WTC11 (cell line): ENCODE measurements at regions not wholly inside any gene's neighbourhood (a gene's known extent, or its start where the extent isn't known, plus 50 kb on each side); places are given as distances from the start of the nearest gene placed in this dataset.

Experiments
- ATAC-seq: fragments of 200-7000 bp; cut with Tn5 transposase; 2 replicates; pipeline ENCODE4 v1.10.0; 2021; ENCODE audit warnings: mild to moderate bottlenecking, moderate library complexity
- CTCF ChIA-PET: fragments of 300-600 bp; sonication (Branson Sonifier 250); formaldehyde crosslinking; loops from one replicate; lab custom pipeline; 2021; ENCODE audit warnings: antibody characterized with exemption; lab: Charles Lee
- POLR2A ChIA-PET: fragments of 350-600 bp; sonication (Branson Sonifier 250); formaldehyde crosslinking; loops from one replicate; lab custom pipeline; 2021; ENCODE audit warnings: antibody characterized with exemption; lab: Charles Lee
- DNase-seq: peaks from one replicate; pipeline ENCODE4 v3.0.0; 2021; ENCODE audit warnings: low spot score
- H3K27ac Mint-ChIP-seq: 2 replicates; pipeline ENCODE4 v1.8.0; 2021; ENCODE audit warnings: mixed read lengths
- H3K27me3 Mint-ChIP-seq: 2 replicates; pipeline ENCODE4 v1.8.0; 2021; ENCODE audit warnings: low read depth, mild to moderate bottlenecking, moderate library complexity, mixed read lengths
- H3K36me3 Mint-ChIP-seq: 2 replicates; pipeline ENCODE4 v1.8.0; 2021; ENCODE audit warnings: mixed read lengths
- H3K4me1 Mint-ChIP-seq: 2 replicates; pipeline ENCODE4 v1.8.0; 2022; ENCODE audit warnings: mixed read lengths
- H3K4me3 Mint-ChIP-seq: 2 replicates; pipeline ENCODE4 v1.8.0; 2021; ENCODE audit warnings: mild to moderate bottlenecking, moderate library complexity, mixed read lengths
- H3K9me3 Mint-ChIP-seq: 2 replicates; pipeline ENCODE4 v1.8.0; 2021; ENCODE audit warnings: mixed read lengths
- GABPB1 ChIP-seq: sonication (generic); formaldehyde crosslinking; IDR thresholded peaks from 2 replicates; pipeline ENCODE4 v1.8.1; 2023; ENCODE audit warnings: mild to moderate bottlenecking, missing genetic modification reagents
- GRHL2 ChIP-seq: fragments of 250-450 bp; sonication (Bioruptor Pico); IDR thresholded peaks from 2 replicates; pipeline ENCODE4 v1.8.0; 2022; ENCODE audit warnings: mild to moderate bottlenecking, moderate library complexity; ENCODE audit not compliant: insufficient replicate concordance, severe bottlenecking
- IRF2 ChIP-seq: sonication (generic); formaldehyde crosslinking; IDR thresholded peaks from 2 replicates; pipeline ENCODE4 v1.8.0; 2022; ENCODE audit warnings: low read depth, missing genetic modification reagents, borderline replicate concordance
- KAT7 ChIP-seq: sonication (generic); formaldehyde crosslinking; IDR thresholded peaks from 2 replicates; pipeline ENCODE4 v1.8.1; 2023; ENCODE audit warnings: missing genetic modification reagents, mild to moderate bottlenecking, borderline replicate concordance
- RELA ChIP-seq: sonication (generic); formaldehyde crosslinking; IDR thresholded peaks from 2 replicates; pipeline ENCODE4 v1.8.1; 2022; ENCODE audit warnings: missing genetic modification reagents, mild to moderate bottlenecking, borderline replicate concordance
- RORB ChIP-seq: fragments of 250-450 bp; sonication (Bioruptor Pico); IDR thresholded peaks from 2 replicates; pipeline ENCODE4 v1.9.0; 2021; ENCODE audit warnings: mild to moderate bottlenecking
- SMAD4 ChIP-seq: sonication (generic); formaldehyde crosslinking; IDR thresholded peaks from 2 replicates; pipeline ENCODE4 v1.8.0; 2022; ENCODE audit warnings: mild to moderate bottlenecking, missing genetic modification reagents
- TEAD1 ChIP-seq: sonication (generic); formaldehyde crosslinking; IDR thresholded peaks from 2 replicates; pipeline ENCODE4 v1.8.0; 2022; ENCODE audit warnings: mild to moderate bottlenecking, missing genetic modification reagents
- ZNF416 ChIP-seq: fragments of 250-450 bp; sonication (Bioruptor Pico); IDR thresholded peaks from 2 replicates; pipeline ENCODE4 v1.9.0; 2021; ENCODE audit warnings: mild to moderate bottlenecking, inconsistent platforms
- TF ChIP-seq, protein P1 (sequence below): sonication (generic); formaldehyde crosslinking; IDR thresholded peaks from 2 replicates; pipeline ENCODE4 v1.8.0; 2022; ENCODE audit warnings: missing genetic modification reagents
- TF ChIP-seq, protein P2 (sequence below): sonication (generic); formaldehyde crosslinking; IDR thresholded peaks from 2 replicates; pipeline ENCODE4 v1.8.1; 2023; ENCODE audit warnings: mild to moderate bottlenecking, missing genetic modification reagents, moderate library complexity
- TF ChIP-seq, protein P3 (sequence below): sonication (generic); formaldehyde crosslinking; IDR thresholded peaks from 2 replicates; pipeline ENCODE4 v1.8.0; 2023; ENCODE audit warnings: missing genetic modification reagents
- TF ChIP-seq, protein P4 (sequence below): sonication (generic); formaldehyde crosslinking; IDR thresholded peaks from 2 replicates; pipeline ENCODE4 v1.8.0; 2022; ENCODE audit warnings: mild to moderate bottlenecking, missing genetic modification reagents

DNA sequence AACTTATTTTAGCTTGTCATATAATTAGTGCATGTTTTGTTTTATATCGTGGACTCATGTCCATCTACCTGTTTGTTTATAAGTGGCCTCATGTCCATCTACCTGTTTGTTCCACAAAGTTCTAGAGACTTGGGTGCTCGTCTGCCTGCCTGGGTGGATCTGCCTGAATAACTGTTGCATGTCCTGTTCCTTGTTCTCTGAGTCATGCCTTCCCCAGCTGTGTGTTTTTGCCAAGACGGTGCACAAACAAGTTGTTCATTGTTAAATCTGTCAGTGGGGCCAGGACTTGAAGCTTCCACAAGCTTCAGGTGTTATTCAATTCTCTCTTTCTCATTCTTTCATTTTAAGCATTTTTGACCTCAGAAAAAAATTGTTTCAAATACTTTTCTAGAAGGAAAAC lies 358.0 kb upstream of the CITED2 start (continued):
- TF ChIP-seq, protein P1, sequence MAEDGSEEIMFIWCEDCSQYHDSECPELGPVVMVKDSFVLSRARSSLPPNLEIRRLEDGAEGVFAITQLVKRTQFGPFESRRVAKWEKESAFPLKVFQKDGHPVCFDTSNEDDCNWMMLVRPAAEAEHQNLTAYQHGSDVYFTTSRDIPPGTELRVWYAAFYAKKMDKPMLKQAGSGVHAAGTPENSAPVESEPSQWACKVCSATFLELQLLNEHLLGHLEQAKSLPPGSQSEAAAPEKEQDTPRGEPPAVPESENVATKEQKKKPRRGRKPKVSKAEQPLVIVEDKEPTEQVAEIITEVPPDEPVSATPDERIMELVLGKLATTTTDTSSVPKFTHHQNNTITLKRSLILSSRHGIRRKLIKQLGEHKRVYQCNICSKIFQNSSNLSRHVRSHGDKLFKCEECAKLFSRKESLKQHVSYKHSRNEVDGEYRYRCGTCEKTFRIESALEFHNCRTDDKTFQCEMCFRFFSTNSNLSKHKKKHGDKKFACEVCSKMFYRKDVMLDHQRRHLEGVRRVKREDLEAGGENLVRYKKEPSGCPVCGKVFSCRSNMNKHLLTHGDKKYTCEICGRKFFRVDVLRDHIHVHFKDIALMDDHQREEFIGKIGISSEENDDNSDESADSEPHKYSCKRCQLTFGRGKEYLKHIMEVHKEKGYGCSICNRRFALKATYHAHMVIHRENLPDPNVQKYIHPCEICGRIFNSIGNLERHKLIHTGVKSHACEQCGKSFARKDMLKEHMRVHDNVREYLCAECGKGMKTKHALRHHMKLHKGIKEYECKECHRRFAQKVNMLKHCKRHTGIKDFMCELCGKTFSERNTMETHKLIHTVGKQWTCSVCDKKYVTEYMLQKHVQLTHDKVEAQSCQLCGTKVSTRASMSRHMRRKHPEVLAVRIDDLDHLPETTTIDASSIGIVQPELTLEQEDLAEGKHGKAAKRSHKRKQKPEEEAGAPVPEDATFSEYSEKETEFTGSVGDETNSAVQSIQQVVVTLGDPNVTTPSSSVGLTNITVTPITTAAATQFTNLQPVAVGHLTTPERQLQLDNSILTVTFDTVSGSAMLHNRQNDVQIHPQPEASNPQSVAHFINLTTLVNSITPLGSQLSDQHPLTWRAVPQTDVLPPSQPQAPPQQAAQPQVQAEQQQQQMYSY = no peak

DNA sequence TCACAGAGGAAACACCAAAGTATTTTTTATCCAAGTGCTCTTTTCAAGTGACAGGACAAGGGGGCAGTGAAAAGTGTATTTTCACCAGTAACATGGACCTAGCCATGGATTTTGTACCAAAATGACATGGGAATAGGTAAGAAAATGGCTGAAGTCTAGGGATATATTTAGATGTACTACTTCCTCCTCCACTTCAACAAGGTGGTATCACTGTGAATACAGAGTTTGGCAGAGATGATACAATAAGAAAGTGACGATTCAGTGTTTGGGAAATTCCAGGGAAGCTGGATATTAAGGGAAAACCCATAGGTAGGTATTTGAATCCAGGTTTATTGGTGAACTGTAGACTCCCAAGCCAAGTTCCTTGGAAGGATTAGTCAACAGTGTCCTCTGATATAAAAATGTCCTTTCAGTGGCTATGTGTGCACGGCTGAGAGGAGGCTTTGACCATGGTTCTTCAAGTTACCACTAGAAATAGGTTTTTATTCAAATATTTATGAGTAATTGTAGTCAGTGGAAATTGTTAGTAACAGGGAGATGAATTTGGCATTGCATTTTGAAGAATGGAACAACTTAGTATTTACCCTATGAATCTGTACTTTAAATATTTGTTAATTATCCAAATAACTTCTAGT lies 356.0 kb upstream of the CITED2 start:
- Mint-ChIP-seq H3K36me3 (peaks cover 2% of the 10 kb centered on the region; the same call in 1 of the 2 replicates), H3K27me3 (no peaks in the 10 kb centered on the region), H3K9me3 (peaks cover 9% of the 10 kb centered on the region), H3K27ac (no peak overlapping the region), H3K4me3 (no peak overlapping the region), H3K4me1 (no peaks in the 10 kb centered on the region)
- POLR2A ChIA-PET = no interaction called here
- CTCF ChIA-PET = no interaction called here
- ATAC-seq (no peak), DNase-seq (no peak)
- TF ChIP-seq ZNF416 (no peak), GRHL2 (CRISPR knock-in tag) (no peak), SMAD4 (CRISPR knock-in tag) (no peak), IRF2 (CRISPR knock-in tag) (no peak), GABPB1 (CRISPR knock-in tag) (no peak), KAT7 (CRISPR knock-in tag) (no peak), RELA (CRISPR knock-in tag) (no peak), TEAD1 (no peak), RORB (CRISPR knock-in tag) (no peak)
- TF ChIP-seq, protein P2, sequence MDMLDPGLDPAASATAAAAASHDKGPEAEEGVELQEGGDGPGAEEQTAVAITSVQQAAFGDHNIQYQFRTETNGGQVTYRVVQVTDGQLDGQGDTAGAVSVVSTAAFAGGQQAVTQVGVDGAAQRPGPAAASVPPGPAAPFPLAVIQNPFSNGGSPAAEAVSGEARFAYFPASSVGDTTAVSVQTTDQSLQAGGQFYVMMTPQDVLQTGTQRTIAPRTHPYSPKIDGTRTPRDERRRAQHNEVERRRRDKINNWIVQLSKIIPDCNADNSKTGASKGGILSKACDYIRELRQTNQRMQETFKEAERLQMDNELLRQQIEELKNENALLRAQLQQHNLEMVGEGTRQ (CRISPR knock-in tag) = no peak
- TF ChIP-seq, protein P3, sequence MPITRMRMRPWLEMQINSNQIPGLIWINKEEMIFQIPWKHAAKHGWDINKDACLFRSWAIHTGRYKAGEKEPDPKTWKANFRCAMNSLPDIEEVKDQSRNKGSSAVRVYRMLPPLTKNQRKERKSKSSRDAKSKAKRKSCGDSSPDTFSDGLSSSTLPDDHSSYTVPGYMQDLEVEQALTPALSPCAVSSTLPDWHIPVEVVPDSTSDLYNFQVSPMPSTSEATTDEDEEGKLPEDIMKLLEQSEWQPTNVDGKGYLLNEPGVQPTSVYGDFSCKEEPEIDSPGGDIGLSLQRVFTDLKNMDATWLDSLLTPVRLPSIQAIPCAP = no peak
- TF ChIP-seq, protein P1 = no peak
- TF ChIP-seq, protein P4, sequence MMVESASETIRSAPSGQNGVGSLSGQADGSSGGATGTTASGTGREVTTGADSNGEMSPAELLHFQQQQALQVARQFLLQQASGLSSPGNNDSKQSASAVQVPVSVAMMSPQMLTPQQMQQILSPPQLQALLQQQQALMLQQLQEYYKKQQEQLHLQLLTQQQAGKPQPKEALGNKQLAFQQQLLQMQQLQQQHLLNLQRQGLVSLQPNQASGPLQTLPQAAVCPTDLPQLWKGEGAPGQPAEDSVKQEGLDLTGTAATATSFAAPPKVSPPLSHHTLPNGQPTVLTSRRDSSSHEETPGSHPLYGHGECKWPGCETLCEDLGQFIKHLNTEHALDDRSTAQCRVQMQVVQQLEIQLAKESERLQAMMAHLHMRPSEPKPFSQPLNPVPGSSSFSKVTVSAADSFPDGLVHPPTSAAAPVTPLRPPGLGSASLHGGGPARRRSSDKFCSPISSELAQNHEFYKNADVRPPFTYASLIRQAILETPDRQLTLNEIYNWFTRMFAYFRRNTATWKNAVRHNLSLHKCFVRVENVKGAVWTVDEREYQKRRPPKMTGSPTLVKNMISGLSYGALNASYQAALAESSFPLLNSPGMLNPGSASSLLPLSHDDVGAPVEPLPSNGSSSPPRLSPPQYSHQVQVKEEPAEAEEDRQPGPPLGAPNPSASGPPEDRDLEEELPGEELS (CRISPR knock-in tag) = no peak
